Neural cell (in vitro differentiated cells): ENCODE measurements at regions not wholly inside any gene's neighbourhood (a gene's known extent, or its start where the extent isn't known, plus 50 kb on each side); places are given as distances from the start of the nearest gene placed in this dataset.

Experiments
- CTCF ChIP-seq: fragments of 450-650 bp; IDR thresholded peaks from 2 replicates; pipeline ENCODE4 v1.5.1; 2014; ENCODE audit warnings: antibody characterized with exemption, mild to moderate bottlenecking, moderate library complexity; ENCODE audit not compliant: poor library complexity, severe bottlenecking
- EP300 ChIP-seq: fragments of 450-650 bp; conservative IDR thresholded peaks from 2 replicates; pipeline ENCODE4 v1.6.1; 2014; ENCODE audit warnings: antibody characterized with exemption, mild to moderate bottlenecking, moderate library complexity; ENCODE audit not compliant: poor library complexity, severe bottlenecking
- EZH2 ChIP-seq: fragments of 200-600, 300-800 bp; shearing (Covaris generic), sonication (generic); IDR thresholded peaks from 2 replicates; pipeline ENCODE4 v1.6.1; 2014; ENCODE audit warnings: antibody characterized with exemption, low read length, borderline replicate concordance, mild to moderate bottlenecking; ENCODE audit not compliant: insufficient read depth, poor library complexity, severe bottlenecking
- MXI1 ChIP-seq: fragments of 450-650 bp; conservative IDR thresholded peaks from 2 replicates; pipeline ENCODE4 v1.6.1; 2014; ENCODE audit warnings: antibody characterized with exemption, mild to moderate bottlenecking; ENCODE audit not compliant: poor library complexity, severe bottlenecking
- POLR2AphosphoS5 ChIP-seq: IDR thresholded peaks from 2 replicates; pipeline ENCODE4 v1.6.1; 2012
- TAF1 ChIP-seq: IDR thresholded peaks from 2 replicates; pipeline ENCODE4 v1.6.1; 2012; ENCODE audit warnings: low read depth

DNA sequence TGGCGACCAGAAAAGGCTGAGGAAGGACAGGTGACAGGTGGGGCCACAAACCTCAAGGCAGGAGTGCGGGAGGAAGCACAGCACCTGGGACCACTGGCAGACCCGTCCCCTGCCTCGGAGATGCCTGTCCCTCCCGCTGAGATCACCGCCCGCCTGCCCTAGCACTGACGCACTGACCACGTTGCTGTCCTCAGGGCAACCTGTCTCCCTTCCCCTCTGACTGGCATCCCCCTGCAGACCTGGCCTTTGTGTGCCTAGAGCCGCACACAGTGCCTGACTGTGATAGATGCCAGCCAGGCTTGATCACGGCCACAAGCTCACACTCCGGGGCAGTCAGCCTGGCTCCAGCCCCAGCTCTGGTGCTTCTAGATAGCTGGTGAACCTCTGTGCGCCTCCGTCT, 58.4 kb upstream of the EN2 start:
- no peak for TF ChIP-seq POLR2AphosphoS5
- no peak for TF ChIP-seq CTCF
- TF ChIP-seq TAF1, result no peak
- TF ChIP-seq EP300, result no peak
- no peak for TF ChIP-seq MXI1
- TF ChIP-seq EZH2, result no peak
